Renal pelvis (tissue), 1 donor: ENCODE measurements at regions not wholly inside any gene's neighbourhood (a gene's known extent, or its start where the extent isn't known, plus 50 kb on each side); places are given as distances from the start of the nearest gene placed in this dataset.
A peak's percentile ranks its signal among the peaks of the same experiment; 100 is the strongest.

Experiments
- DNase-seq: peaks from one replicate; pipeline ENCODE4 v3.0.0-alpha.2; 2013

GRCh38 chr3:1823867-1824266 is 274.8 kb upstream of the CNTN4 start:
- no peak for DNase-seq

DNA sequence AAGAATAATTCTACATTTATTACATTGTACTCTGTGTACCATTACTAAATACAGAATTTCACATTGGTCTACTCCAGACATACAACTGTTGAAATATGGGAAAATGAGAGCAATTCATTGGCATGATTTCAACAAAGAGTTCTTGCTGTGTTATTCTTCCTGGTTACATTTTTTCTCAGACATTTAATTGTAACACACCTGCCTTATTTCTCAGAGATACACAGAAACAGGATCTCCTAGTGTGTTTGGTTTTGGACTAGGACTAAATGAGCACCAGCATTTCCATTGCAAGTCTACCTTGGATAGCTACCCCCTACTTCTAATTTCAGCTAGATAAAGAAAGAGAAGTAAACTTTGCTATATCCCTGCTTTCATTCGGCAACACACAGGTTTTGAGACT is 274.3 kb upstream of the CNTN4 start:
- no peak for DNase-seq

GRCh38 chr3:1828519-1828918 is 270.1 kb upstream of the CNTN4 start:
- no peak for DNase-seq

- no peak for DNase-seq
Observed at GRCh38 chr3:1830851-1831250, 267.8 kb upstream of the CNTN4 start.

GRCh38 chr3:1832395-1832794 is 266.3 kb upstream of the CNTN4 start:
- no peak for DNase-seq

- no peak for DNase-seq
Observed at GRCh38 chr3:1843111-1843510, 255.6 kb upstream of the CNTN4 start.

DNA sequence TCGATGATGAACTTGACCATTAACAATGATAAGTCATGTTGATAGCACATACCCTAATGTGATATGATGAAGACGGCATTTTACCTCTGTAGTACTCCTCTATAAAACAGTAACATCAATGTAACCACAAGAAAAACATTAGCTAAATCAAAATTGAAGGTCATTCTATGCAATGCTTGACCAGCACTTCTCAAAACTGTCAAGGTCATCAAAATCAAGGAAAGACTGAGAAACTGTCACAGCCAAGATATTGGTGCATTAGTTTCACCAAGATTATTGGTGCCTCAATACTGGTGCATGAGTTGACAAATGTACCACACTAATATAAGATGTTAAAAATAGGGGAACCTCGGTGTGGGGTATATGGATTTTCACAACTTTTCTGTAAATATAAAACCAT is 251.1 kb upstream of the CNTN4 start:
- DNase-seq, result no peak

GRCh38 chr3:1848935-1849334 is 249.7 kb upstream of the CNTN4 start:
- DNase-seq, result no peak

DNA sequence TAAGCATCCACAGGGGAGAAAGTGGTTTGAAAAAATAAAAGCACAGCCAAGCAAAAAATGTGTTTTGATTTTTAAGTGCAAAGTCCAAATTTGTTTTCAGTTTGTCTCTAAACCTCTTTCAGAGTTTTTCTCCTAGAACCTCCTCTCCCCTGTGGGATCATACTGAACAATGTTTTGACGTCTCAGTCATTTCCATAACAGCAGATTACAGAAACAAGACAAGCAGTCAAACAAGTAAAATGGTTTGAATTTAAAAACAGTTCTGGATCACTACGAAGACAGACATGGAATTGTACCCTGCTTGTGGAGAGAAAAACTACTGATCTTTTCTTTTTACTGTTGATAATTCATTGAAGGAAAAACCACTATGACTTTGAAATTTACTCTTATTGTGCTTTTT is 245.7 kb upstream of the CNTN4 start:
- no peak for DNase-seq

GRCh38 chr3:1855841-1856240 is 242.8 kb upstream of the CNTN4 start:
- no peak for DNase-seq

DNA sequence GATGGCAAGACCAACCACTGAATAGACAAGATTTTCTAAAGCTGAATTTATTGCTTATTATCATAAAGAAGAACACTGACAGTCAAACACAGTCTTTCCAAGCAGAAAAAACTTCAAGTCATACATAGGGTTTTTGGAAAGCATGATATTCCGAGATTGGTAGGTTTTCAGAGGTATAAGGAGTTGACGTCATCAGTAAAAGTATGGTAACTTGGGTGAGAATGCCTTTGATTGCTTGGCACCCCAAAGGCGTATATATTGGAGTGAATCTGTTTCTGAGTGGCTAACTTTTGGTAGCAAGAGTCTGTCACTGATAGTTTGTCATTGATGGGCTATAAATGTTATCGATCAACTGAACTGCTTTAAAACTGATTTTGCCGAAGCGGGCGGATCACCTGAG is 227.9 kb upstream of the CNTN4 start:
- DNase-seq, result no peak

DNA sequence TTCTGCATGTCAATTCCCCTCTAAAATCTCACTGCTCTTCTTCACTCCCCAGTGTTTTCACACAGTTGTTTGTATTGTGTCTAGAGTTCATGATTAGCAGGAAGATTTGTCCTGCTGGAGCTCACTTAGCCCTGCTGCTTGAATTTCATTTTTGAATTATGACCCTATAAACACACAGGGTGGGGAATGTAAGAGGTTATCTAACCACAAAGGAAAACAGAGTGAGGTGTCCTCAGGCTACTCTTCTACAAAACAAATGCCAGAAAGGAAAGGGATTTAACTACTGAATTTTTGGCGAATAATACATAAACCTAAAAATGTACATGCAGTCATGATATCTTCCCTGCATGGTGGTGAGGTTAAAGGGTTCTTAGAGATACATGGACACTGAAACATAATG is 215.1 kb upstream of the CNTN4 start:
- DNase-seq, result peak; percentile 11

GRCh38 chr3:1892459-1892858 is 206.2 kb upstream of the CNTN4 start:
- no peak for DNase-seq

DNA sequence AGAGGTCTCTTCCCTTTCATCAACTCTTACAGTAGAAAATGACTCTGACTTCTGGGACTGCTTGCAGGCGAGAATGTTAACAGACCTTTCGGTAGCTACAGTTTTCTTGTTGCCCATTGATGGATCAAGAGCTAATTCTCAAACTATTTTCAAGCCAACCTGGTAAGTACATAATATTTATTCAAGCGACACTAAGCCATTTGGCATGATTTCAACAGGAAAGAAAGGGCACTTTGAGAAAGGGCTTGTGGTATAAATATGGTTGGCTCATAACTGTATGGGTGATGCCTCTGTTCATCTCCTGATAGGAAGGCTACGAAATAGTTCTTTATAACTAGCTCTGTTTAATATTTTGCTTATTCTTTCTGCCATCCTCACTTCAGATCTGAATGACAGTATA is 196.2 kb upstream of the CNTN4 start:
- DNase-seq, result peak; percentile 3

- no peak for DNase-seq
Observed at GRCh38 chr3:1903111-1903510, 195.6 kb upstream of the CNTN4 start.

DNA sequence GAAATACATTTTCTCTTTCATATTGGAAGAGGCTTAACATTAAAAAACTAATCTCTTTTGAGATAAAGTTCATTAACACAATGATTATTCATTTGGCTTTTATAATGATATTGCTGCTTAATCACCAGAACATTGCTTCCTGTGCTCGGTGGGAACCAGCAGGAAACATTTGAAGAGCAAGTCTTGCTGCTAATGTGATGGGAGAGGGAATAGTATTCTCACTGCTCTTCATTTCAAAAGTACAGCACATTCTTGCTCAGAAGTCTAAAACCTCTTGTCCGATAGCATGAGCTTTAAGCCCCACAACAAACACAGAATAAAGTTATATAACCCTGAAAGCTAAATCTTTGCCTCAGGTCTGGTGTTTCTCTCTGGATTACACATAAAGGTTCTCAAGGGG is 190.8 kb upstream of the CNTN4 start:
- DNase-seq, result no peak

- no peak for DNase-seq
Observed at GRCh38 chr3:1908651-1909445, 189.8 kb upstream of the CNTN4 start.

DNA sequence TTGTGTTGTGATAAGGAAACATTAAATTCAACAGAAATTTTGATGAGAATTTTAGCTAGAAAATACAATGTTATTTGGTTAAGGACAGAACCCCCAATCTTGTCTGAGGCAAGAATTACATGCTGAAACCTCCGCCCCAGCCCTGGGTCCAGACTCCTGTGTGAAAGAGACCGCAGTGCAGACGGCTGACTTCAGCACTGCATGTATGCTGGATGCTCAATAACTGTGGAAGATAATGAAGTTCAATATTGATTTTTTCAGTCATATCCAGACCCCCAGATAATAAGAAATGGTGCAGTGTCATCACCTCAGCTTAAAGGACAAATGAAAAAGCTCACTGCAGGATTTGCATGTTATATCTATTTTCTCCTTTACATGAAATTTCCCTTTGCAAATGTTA is 188.3 kb upstream of the CNTN4 start:
- no peak for DNase-seq

DNA sequence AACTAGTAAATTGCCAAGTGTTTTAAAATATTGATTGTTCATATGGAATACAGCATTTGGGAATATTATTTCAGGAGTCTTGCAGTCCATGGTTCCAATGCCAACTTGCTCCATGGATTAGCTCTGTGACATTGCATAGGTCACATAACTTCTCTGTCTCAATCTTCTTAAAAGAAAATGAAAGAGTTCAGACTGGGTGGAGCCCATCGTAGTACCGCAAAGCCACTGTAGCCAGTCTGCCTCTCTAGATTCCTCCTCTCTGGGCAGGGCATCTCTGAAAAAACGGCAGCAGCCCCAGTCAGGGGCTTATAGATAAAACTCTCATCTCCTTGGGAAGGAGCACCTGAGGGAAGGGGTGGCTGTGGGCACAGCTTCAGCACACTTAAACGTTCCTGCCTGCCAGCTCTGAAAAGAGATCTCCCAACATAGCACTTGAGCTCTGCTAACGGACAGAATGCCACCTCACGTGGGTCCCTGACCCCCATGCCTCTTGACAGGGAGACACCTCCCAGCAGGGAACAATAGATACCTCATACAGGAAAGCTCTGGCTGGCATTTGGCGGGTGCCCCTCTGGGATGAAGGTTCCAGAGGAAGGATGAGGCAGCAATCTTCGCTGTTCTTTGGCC is 168.8 kb upstream of the CNTN4 start:
- DNase-seq, result no peak

DNA sequence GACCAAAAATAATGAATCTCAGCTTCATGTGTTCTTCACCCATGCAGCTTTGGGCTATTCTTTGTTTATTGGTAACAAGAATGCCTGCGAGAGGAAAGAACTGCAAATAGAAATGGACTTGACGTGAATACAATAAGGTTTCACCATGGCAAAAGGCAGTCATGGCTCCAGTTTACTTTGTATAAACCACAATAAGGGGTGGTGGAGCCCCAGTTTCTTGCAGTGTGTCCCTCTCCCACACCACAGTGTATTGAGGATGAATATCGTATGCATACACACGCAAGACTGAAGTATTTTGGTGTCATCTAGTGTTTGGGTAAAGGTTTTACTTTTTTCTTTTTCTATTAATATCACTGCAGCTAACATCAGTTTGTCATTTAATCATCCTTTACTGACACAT is 159.7 kb upstream of the CNTN4 start:
- DNase-seq, result no peak

DNA sequence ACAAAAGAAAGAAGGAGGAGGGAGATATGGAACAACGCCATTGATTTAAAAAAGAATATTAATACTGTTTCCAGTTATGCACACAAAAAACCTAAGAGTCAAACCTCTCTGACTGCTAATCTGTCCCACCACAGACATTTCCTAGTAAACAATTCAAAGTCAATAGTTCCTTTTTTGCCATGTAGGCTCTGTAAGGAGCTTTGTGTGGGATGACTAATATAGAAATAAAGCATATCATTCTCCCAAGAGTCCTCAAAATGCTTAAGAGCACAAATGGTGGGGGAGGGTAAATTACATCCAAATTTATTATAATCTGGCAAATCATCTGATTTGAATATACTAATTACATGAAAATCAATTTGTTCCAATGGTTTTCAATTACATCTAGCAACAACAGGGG is 155.9 kb upstream of the CNTN4 start:
- no peak for DNase-seq

DNA sequence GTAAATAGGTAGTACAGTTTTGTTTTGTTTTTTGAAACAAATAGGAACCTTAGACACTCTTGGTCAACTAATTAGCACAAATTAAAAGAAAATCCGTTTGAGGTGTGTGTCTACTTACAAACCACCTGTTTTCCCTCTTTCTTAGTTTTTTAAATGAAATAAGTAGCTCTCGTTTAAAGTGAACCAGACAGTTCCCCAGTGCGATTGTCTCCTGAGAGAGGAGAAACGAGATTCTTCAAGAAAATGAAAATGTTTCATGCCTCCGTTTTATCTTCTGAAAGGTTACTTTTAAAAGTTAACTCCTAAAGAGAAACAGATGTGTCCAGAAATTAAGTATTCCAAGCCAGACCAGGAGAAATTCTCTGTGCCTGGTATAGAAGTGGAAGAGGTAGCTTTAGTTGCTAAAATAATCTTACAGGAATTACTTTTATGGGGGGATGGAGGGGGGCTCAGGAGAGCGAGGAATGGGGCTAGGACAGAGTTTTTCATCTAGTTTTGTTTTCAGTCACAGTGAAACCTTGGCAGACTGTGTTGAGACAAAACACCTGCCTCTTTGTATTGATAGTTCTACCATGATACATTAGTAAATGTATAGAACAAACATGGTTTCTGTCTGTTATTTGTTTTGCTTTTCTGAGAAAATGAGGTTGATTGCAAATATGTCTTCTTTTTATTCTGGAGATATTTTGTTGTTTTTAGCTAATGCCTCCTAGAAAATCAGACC is 155.1 kb upstream of the CNTN4 start:
- no peak for DNase-seq

DNA sequence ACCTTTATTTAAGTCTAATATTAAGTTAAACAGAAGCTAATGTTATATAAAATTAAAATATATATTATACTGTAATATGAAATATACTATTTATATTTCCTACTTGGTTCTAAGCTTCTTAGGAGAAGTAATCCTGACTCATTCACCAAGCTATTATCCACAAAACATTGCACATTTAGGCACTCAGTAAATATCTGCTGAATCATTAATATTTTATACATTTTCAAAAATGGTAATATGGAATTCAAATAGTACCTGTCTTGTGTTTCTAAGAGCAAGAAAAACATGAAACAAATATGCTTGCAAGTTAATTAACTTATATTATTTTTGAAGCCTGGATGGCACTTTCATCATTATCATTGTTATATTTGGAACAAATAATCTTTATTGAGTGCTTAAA is 153.0 kb upstream of the CNTN4 start:
- DNase-seq, result no peak
